ENCODE measurements at regions not wholly inside any gene's neighbourhood (a gene's known extent, or its start where the extent isn't known, plus 50 kb on each side); places are given as distances from the start of the nearest gene placed in this dataset.

DNA sequence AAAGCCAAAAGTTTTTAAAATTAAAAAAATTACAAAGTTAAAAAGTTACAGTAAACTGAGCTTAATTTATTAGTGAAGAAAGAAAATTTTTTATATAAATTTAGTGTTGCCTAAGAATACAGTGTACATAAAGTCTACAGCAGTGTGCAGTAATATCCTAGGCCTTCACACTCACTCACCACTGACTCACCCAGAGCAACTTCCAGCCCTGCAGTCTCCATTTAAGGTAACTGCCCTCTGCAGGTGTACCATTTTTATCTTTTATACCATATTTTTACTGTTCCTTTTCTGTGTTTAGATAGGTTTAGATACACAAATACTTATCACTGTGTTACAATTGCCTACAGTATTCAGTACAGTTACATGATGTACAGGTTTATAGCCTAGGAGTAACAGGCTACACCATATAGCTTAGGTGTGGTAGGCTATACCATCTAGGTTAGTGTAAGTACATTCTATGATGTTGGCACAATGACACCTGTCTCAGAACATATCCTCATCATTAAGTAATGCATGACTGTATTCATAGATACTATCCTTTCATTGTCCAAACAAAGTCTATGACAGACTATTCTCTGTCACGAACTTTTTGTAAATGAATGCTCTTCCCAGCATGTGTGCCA is 78.6 kb upstream of the PBX1 start:
- TF ChIP-seq, protein P1, sequence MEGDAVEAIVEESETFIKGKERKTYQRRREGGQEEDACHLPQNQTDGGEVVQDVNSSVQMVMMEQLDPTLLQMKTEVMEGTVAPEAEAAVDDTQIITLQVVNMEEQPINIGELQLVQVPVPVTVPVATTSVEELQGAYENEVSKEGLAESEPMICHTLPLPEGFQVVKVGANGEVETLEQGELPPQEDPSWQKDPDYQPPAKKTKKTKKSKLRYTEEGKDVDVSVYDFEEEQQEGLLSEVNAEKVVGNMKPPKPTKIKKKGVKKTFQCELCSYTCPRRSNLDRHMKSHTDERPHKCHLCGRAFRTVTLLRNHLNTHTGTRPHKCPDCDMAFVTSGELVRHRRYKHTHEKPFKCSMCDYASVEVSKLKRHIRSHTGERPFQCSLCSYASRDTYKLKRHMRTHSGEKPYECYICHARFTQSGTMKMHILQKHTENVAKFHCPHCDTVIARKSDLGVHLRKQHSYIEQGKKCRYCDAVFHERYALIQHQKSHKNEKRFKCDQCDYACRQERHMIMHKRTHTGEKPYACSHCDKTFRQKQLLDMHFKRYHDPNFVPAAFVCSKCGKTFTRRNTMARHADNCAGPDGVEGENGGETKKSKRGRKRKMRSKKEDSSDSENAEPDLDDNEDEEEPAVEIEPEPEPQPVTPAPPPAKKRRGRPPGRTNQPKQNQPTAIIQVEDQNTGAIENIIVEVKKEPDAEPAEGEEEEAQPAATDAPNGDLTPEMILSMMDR (IDR thresholded peaks at IDR 0.05) = no peak
- H3K9me3 ChIP-seq = no peaks in the 10 kb centered on the region

DNA sequence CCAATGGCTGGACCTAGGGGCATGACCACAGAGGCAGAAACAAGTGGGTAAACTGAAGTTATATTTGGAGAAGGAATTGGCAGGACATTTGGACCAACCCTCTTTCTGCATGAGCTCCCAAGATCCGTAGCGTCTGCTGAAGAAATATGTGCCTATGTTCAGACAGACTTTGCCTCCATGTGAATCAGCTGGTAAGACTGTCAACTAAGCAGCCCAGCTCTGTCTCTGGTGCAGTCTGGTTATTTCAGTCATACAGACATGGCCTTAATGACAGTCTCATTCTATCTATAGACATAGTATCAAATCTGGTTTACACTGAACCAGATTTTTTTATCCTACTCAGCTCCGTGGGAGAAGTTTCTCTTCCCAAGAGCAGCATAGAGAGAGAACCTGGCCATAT is 63.1 kb upstream of the PBX1 start:
- TF ChIP-seq, protein P1 (IDR thresholded peaks at IDR 0.05) = no peak
- DNase-seq = no peak
- H3K27me3 ChIP-seq = no peaks in the 10 kb centered on the region
- no peaks in the 10 kb centered on the region for H3K4me1 ChIP-seq
- no peak overlapping the region for H3K9ac ChIP-seq (ENCODE audit: low read depth in 2 of 2, low read length in 2 of 2)
- H3K36me3 ChIP-seq = no peaks in the 10 kb centered on the region
- H3K9me3 ChIP-seq = no peaks in the 10 kb centered on the region
- H3K27ac ChIP-seq = no peak overlapping the region
- intact Hi-C loops (cut with DNase I) = no loop called here
- no peak overlapping the region for H3K4me3 ChIP-seq

More for the DNA sequence above, 78.6 kb upstream of the PBX1 start:
- Histone ChIP-seq H3K9ac (ENCODE audit: low read depth in 2 of 2, low read length in 2 of 2) (no peak overlapping the region), H3K4me1 (no peaks in the 10 kb centered on the region), H3K27ac (no peak overlapping the region), H3K4me3 (no peak overlapping the region), H3K27me3 (no peaks in the 10 kb centered on the region), H3K36me3 (no peaks in the 10 kb centered on the region)
- intact Hi-C loops (cut with DNase I) = no loop called here
- no peak for DNase-seq

DNA sequence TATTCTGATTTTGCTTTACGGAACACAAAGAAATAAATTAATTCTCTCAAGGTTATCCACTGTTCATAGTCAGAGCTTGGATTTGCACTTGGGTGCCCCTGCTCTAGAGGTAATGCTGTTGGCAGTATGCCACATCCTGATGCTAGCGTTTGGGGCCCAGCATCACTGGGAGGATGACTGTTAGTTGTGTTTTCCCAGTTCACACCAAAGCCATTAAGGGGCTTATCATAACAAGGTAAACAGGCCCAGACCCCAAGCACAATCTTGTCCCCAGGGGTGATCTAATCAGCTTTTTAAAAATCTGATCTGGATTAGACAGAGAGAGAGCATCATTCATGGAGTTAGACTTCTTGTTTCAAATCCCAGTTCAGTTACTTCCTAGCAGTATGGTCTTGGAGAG is 60.2 kb upstream of the PBX1 start:
- TF ChIP-seq, protein P1 (IDR thresholded peaks at IDR 0.05) = no peak

DNA sequence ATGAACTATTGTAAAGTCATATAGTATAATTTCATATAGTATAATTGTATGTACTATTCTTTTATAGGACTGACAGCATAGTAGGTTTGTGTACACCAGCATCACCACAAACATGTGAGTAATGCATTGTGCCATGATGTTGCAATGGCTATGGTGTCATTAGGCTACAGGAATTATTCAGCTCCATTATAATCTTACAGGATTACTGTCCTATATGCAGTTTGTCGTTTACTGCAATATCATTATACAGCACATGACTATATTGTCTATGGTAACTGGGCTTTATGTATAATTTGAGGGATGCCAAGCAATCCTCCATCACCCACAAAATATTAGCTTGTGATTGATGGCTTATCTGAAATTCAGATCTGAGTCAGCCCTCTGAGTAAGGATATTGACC is 54.2 kb upstream of the PBX1 start:
- Histone ChIP-seq H3K4me1 (no peaks in the 10 kb centered on the region), H3K4me3 (no peak overlapping the region), H3K9me3 (no peaks in the 10 kb centered on the region), H3K36me3 (no peaks in the 10 kb centered on the region), H3K9ac (ENCODE audit: low read depth in 2 of 2, low read length in 2 of 2) (no peak overlapping the region), H3K27ac (no peak overlapping the region), H3K27me3 (no peaks in the 10 kb centered on the region)
- no peak for DNase-seq
- TF ChIP-seq, protein P1 (IDR thresholded peaks at IDR 0.05) = no peak
- intact Hi-C loops (cut with DNase I) = no loop called here

More for the DNA sequence above, 60.2 kb upstream of the PBX1 start:
- Histone ChIP-seq H3K4me3 (no peak overlapping the region), H3K36me3 (no peaks in the 10 kb centered on the region), H3K9me3 (no peaks in the 10 kb centered on the region), H3K27ac (no peak overlapping the region), H3K9ac (ENCODE audit: low read depth in 2 of 2, low read length in 2 of 2) (no peak overlapping the region), H3K4me1 (no peaks in the 10 kb centered on the region), H3K27me3 (no peaks in the 10 kb centered on the region)
- no peak for DNase-seq
- intact Hi-C loops (cut with DNase I) = no loop called here
